Activated T-cell treated with anti-CD3 and anti-CD28 coated beads, Interleukin-2, amount 50 U/mL, for 4 hours (primary cell): ENCODE measurements at regions not wholly inside any gene's neighbourhood (a gene's known extent, or its start where the extent isn't known, plus 50 kb on each side); places are given as distances from the start of the nearest gene placed in this dataset.
A peak's percentile ranks its signal among the peaks of the same experiment; 100 is the strongest.
"Not testable (repeated sequence)": the region's sequence is repeated elsewhere in the genome, so short reads cannot be mapped to it uniquely, and the experiment has no call there.

Experiments
- ATAC-seq, 2 donors: fragments of 200-7000 bp; cut with Tn5 transposase; one replicate each; pipeline ENCODE4 v1.10.0; 2021
- DNase-seq: peaks from one replicate; pipeline ENCODE4 v3.0.0-alpha.2; 2020
- H3K27me3 Mint-ChIP-seq: one replicate; pipeline ENCODE4 v1.8.0; 2021; ENCODE audit warnings: low read depth, mixed read lengths
- H3K36me3 Mint-ChIP-seq: one replicate; pipeline ENCODE4 v1.8.0; 2022; ENCODE audit warnings: mixed read lengths; ENCODE audit not compliant: insufficient read depth
- H3K4me1 Mint-ChIP-seq: one replicate; pipeline ENCODE4 v1.8.0; 2021; ENCODE audit warnings: low read depth, mixed read lengths
- H3K4me3 Mint-ChIP-seq: one replicate; pipeline ENCODE4 v1.8.0; 2021; ENCODE audit warnings: mild to moderate bottlenecking, moderate library complexity, mixed read lengths
- H3K9me3 Mint-ChIP-seq: one replicate; pipeline ENCODE4 v1.8.0; 2021; ENCODE audit warnings: mixed read lengths

GRCh38 chr7:16933296-16934279 lies 51.8 kb upstream of the AGR3 start:
- H3K36me3 Mint-ChIP-seq, result no peaks in the 10 kb centered on the region
- no peaks in the 10 kb centered on the region for H3K27me3 Mint-ChIP-seq
- H3K9me3 Mint-ChIP-seq, result no peaks in the 10 kb centered on the region
- H3K4me1 Mint-ChIP-seq, result peaks cover 36% of the 10 kb centered on the region
- H3K4me3 Mint-ChIP-seq, result no peak overlapping the region
- ATAC-seq (no peak), DNase-seq (no peak)

- no peaks in the 10 kb centered on the region for H3K36me3 Mint-ChIP-seq
- ATAC-seq, result peak; percentile 81 to 82
- H3K4me1 Mint-ChIP-seq, result peaks cover 36% of the 10 kb centered on the region
- H3K4me3 Mint-ChIP-seq, result no peak overlapping the region
- no peaks in the 10 kb centered on the region for H3K27me3 Mint-ChIP-seq
- no peak for DNase-seq
- no peaks in the 10 kb centered on the region for H3K9me3 Mint-ChIP-seq
Measured at GRCh38 chr7:16934722-16935340, 53.0 kb upstream of the AGR3 start.

GRCh38 chr7:16935341-16935735 lies 53.6 kb upstream of the AGR3 start:
- DNase-seq (no peak), ATAC-seq (peak; percentile 24 to 41)
- no peaks in the 10 kb centered on the region for H3K27me3 Mint-ChIP-seq
- H3K4me1 Mint-ChIP-seq, result peaks cover 34% of the 10 kb centered on the region
- no peaks in the 10 kb centered on the region for H3K36me3 Mint-ChIP-seq
- no peak overlapping the region for H3K4me3 Mint-ChIP-seq
- no peaks in the 10 kb centered on the region for H3K9me3 Mint-ChIP-seq

GRCh38 chr7:16936626-16937422 lies 55.0 kb upstream of the AGR3 start:
- peaks cover 28% of the 10 kb centered on the region for H3K4me1 Mint-ChIP-seq
- no peaks in the 10 kb centered on the region for H3K9me3 Mint-ChIP-seq
- ATAC-seq (no peak), DNase-seq (no peak)
- no peak overlapping the region for H3K4me3 Mint-ChIP-seq
- H3K36me3 Mint-ChIP-seq, result no peaks in the 10 kb centered on the region
- no peaks in the 10 kb centered on the region for H3K27me3 Mint-ChIP-seq

GRCh38 chr7:16939161-16939560 lies 57.4 kb upstream of the AGR3 start:
- Mint-ChIP-seq H3K36me3 (no peaks in the 10 kb centered on the region), H3K4me3 (no peak overlapping the region), H3K27me3 (no peaks in the 10 kb centered on the region), H3K4me1 (peaks cover 14% of the 10 kb centered on the region), H3K9me3 (no peaks in the 10 kb centered on the region)
- no peak for DNase-seq
- no peak for ATAC-seq

- Mint-ChIP-seq H3K27me3 (peaks cover 2% of the 10 kb centered on the region), H3K4me3 (no peak overlapping the region), H3K4me1 (peaks cover 10% of the 10 kb centered on the region), H3K36me3 (no peaks in the 10 kb centered on the region), H3K9me3 (no peaks in the 10 kb centered on the region)
- DNase-seq (no peak), ATAC-seq (no peak)
Measured at GRCh38 chr7:16940776-16941175, 59.0 kb upstream of the AGR3 start.

GRCh38 chr7:16942929-16943509 lies 61.2 kb upstream of the AGR3 start:
- ATAC-seq (no peak), DNase-seq (no peak)
- Mint-ChIP-seq H3K4me1 (peaks cover 10% of the 10 kb centered on the region), H3K36me3 (no peaks in the 10 kb centered on the region), H3K27me3 (peaks cover 2% of the 10 kb centered on the region), H3K9me3 (peaks cover 8% of the 10 kb centered on the region), H3K4me3 (no peak overlapping the region)

GRCh38 chr7:16944936-16945335 lies 63.2 kb upstream of the AGR3 start:
- Mint-ChIP-seq H3K4me3 (no peak overlapping the region), H3K36me3 (no peaks in the 10 kb centered on the region), H3K9me3 (peaks cover 10% of the 10 kb centered on the region), H3K27me3 (peaks cover 2% of the 10 kb centered on the region), H3K4me1 (peaks cover 4% of the 10 kb centered on the region)
- ATAC-seq (no peak), DNase-seq (no peak)

- Mint-ChIP-seq H3K4me3 (no peak overlapping the region), H3K36me3 (no peaks in the 10 kb centered on the region), H3K4me1 (peaks cover 2% of the 10 kb centered on the region), H3K27me3 (peaks cover 2% of the 10 kb centered on the region), H3K9me3 (peaks cover 10% of the 10 kb centered on the region)
- ATAC-seq, result no peak
- DNase-seq, result no peak
Measured at GRCh38 chr7:16945372-16945771, 63.6 kb upstream of the AGR3 start.

GRCh38 chr7:16948110-16948509 lies 66.3 kb upstream of the AGR3 start:
- H3K36me3 Mint-ChIP-seq, result not testable (repeated sequence)

GRCh38 chr7:16951483-16952080 lies 69.8 kb upstream of the AGR3 start:
- peak; percentile 35 to 48 for ATAC-seq
- Mint-ChIP-seq H3K4me3 (no peak overlapping the region), H3K9me3 (peaks cover 10% of the 10 kb centered on the region), H3K27me3 (peaks cover 5% of the 10 kb centered on the region), H3K36me3 (no peaks in the 10 kb centered on the region), H3K4me1 (no peaks in the 10 kb centered on the region)
- no peak for DNase-seq

More at GRCh38 chr7:16948110-16948509, 66.3 kb upstream of the AGR3 start:
- not testable (repeated sequence) for ATAC-seq, H3K27me3 Mint-ChIP-seq, H3K4me1 Mint-ChIP-seq, H3K4me3 Mint-ChIP-seq, DNase-seq, H3K9me3 Mint-ChIP-seq

- DNase-seq (no peak), ATAC-seq (no peak)
- no peak overlapping the region for H3K4me3 Mint-ChIP-seq
- H3K36me3 Mint-ChIP-seq, result no peaks in the 10 kb centered on the region
- H3K4me1 Mint-ChIP-seq, result no peaks in the 10 kb centered on the region
- peaks cover 5% of the 10 kb centered on the region for H3K27me3 Mint-ChIP-seq
- peaks cover 5% of the 10 kb centered on the region for H3K9me3 Mint-ChIP-seq
Measured at GRCh38 chr7:16954321-16954720, 72.5 kb upstream of the AGR3 start.

- H3K4me1 Mint-ChIP-seq, result no peaks in the 10 kb centered on the region
- DNase-seq (no peak), ATAC-seq (no peak)
- H3K9me3 Mint-ChIP-seq, result peaks cover 5% of the 10 kb centered on the region
- no peak overlapping the region for H3K4me3 Mint-ChIP-seq
- no peaks in the 10 kb centered on the region for H3K27me3 Mint-ChIP-seq
- H3K36me3 Mint-ChIP-seq, result no peaks in the 10 kb centered on the region
Measured at GRCh38 chr7:16958724-16959123, 76.9 kb upstream of the AGR3 start.
